GM18499 (cell line): ENCODE measurements at regions not wholly inside any gene's neighbourhood (a gene's known extent, or its start where the extent isn't known, plus 50 kb on each side); places are given as distances from the start of the nearest gene placed in this dataset.
"Not testable (repeated sequence)": the region's sequence is repeated elsewhere in the genome, so short reads cannot be mapped to it uniquely, and the experiment has no call there.

Experiments
- ATAC-seq: cut with Tn5 transposase; IDR thresholded peaks from one replicate; pipeline ENCODE4 v1.9.1; 2021; ENCODE audit warnings: moderate number of reproducible peaks; ENCODE audit not compliant: insufficient read depth, unreplicated experiment

- ATAC-seq, result not testable (repeated sequence)
Measured at GRCh38 chr1:238429703-238430102, 539.0 kb upstream of the ZP4 start.

DNA sequence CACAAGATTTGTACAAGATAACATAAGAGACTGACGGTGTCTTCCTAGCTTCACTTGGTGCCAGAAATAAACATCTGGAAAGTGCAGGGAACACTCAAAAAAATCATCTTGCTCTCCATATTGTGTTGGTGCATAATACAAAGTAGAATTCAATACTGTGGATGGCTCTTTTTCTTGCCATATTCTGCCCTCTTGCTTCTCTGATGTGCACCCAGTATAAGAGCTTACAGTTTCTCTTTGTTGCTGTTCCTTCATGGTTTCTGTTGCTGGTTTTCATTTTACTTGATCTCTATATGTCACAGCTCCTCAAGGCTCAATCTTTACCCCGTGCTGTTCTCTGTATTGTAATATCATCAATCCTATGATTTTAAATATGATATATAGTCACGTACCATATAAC lies 528.5 kb upstream of the ZP4 start:
- ATAC-seq, result no peak

DNA sequence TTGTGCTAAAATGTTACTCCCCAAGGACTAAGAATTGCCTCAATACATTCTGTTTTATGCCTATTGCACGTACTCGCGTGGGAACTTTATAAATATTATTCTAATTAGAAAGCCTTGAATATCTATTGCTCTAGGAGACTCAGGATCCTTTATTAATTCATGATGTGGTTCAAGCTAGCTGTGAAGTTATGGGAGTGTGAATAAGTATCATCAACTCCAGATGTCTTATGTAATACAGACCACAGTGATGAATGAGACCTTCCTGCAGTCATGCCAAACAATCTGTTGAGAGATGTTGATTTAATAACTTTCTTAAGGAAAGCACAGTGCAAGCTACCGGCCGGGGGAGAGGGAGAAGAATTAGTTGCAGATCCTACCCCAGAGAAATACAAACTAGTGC lies 519.2 kb upstream of the ZP4 start:
- ATAC-seq, result no peak

DNA sequence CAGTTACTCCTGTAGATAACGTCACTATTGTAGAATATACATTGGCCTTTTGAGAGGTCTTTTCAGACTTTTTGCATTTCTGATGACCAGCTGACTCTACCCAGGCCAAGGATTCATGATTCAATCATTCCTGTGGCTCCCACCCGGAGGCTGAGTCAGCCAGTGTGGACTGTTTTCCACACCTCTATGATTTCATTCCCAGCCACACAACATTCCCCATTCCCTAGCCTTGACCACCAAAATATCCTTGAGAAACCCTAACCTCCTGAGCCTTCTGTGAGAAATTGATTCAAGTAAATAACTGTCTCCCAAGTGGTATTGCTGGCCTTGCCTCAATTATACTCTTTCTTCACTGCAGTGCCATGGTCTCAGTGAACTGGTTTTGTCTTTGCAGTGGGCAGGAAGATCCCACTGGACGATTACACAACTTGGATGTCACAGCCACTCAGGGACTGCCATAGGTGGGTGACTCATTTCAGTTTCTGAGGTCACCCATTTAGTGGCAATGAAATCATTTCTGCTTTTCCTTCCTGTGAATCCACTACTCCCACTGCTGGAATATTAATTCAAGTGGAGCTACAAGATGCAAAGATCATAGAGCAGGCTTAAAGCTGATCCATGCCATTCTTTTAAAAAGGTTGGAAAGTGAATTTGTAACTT lies 518.6 kb upstream of the ZP4 start:
- no peak for ATAC-seq

DNA sequence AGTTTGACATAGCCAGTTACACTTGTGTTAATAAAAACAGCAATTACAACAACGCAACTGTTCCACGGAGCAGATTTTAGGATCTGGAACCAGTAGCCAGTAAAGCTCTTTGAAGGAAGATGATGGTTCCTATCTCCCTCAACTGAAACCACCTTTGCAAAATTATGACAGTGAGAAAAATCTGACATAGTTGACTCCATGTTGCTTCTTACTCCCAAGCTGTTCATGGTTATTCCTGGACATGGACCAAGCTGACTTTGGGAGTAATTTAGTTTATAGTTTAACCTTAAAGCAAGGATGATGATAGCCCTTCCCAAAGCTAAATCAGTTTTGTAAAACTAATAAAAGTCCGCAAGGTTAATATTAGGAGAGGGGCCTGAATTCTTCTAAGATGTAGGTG lies 518.0 kb upstream of the ZP4 start:
- ATAC-seq, result no peak

GRCh38 chr1:238406098-238406860 lies 515.6 kb upstream of the ZP4 start:
- no peak for ATAC-seq

DNA sequence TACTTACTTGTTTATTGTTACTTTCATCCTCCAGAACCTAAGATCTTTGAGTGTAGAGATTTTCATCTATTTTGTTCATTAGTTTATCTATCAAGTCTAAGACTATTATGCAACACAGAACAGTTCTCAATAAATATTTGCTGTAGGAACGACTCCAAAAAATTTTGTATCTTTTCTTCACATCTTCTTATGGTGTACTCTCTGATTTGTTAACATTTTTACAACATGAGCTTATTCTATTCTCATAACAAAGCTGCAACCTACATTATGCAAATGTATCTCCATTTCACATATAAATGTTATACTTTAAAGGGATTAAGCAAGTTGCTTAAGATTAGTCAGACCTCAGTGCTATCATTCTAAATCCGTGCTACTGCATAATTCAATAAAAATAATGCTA lies 514.2 kb upstream of the ZP4 start:
- no peak for ATAC-seq

DNA sequence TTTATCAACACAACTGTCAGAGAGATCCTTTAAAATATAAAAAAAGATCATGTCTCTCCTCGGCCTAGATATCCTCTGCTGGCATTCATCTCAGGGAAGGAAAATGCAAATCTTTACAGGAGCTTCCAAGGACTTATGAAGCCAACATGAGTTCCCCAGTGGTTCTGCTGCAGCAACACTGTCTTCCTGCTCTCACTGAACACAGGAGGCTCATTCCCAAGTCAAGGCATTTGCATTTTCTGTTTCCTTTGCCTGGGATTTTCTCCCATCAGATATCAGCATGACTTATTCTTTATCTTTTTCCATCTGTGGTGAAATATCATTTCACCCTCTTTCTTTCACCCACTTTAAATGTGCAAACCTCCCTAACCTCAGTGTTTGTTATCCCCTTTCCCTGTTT lies 513.8 kb upstream of the ZP4 start:
- no peak for ATAC-seq

DNA sequence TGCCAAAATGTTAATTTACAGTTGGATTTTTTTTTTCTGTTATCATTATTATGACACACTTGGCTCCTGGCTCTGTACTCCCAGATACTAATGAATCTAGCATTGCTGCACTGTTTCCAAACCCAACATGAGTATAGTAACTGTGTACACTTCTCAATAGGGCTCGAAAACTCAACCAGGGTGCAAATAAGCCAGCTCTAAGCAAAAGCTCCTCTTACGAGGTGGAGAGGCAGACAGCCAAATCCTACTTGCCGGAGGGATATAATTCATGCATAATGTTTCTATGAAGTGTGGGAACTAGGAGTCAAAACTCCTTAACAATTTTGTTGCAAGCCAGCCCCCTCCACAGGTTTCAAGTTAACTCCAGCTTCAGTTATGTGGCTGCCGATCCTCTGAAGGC lies 510.4 kb upstream of the ZP4 start:
- ATAC-seq, result no peak

DNA sequence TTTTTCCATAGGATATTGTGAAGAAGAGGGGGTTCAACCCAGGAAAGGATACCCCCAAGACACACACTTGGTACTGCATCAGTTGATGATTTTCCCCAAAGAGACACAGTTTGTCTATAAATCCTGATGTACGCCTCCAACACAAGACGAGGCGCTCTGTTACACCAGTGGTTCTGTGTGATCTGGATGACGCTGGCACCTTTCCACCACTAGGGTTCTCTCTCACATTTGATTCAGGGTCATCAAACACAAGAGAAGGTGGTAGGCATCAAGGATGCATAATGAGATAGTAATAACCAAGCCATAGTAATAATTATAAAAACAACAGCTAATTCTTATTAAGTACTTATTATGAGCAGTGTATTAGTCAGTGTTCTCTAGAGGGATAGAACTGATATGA lies 508.8 kb upstream of the ZP4 start:
- ATAC-seq, result no peak

DNA sequence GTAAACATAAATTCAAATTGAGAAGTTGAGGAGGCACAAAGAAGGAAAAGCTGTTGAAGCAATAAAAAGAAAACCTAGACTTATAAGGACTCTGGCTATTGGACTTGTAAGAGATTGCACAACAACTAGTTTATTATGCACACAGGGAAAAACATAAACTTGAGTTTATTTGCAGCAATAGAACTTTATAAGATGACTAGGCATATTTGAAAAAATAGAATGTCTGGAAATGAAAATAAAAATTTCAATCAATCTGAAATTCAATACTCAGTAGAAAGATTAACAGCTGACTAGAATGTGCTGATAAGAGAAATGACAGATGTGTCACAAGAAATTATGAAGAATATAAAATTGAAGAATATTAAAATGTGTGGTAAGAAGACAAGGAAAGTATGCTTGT lies 505.4 kb upstream of the ZP4 start:
- no peak for ATAC-seq

DNA sequence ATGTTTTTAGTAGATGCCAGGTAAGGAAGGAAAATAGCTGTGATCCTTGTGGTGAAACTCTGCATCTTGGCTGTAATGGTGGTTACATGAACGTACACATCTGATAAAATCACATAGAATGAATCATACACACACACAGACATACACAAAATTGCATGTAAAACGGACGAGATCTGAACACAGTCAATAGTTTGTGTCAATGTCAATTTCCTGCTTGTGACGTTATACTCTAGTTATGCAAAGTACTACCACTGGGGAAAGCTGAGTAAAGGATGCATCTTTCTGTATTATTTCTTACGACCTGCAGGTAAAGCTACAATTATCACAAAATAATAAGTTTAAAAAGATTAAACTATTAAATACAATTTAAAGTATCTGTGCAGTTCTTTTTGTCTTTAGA lies 493.7 kb upstream of the ZP4 start:
- ATAC-seq, result no peak

GRCh38 chr1:238380167-238380566 lies 489.4 kb upstream of the ZP4 start:
- no peak for ATAC-seq

GRCh38 chr1:238379446-238379845 lies 488.7 kb upstream of the ZP4 start:
- not testable (repeated sequence) for ATAC-seq

- no peak for ATAC-seq
Measured at GRCh38 chr1:238377280-238377919, 486.7 kb upstream of the ZP4 start.

GRCh38 chr1:238370599-238370998 lies 479.9 kb upstream of the ZP4 start:
- ATAC-seq, result no peak

DNA sequence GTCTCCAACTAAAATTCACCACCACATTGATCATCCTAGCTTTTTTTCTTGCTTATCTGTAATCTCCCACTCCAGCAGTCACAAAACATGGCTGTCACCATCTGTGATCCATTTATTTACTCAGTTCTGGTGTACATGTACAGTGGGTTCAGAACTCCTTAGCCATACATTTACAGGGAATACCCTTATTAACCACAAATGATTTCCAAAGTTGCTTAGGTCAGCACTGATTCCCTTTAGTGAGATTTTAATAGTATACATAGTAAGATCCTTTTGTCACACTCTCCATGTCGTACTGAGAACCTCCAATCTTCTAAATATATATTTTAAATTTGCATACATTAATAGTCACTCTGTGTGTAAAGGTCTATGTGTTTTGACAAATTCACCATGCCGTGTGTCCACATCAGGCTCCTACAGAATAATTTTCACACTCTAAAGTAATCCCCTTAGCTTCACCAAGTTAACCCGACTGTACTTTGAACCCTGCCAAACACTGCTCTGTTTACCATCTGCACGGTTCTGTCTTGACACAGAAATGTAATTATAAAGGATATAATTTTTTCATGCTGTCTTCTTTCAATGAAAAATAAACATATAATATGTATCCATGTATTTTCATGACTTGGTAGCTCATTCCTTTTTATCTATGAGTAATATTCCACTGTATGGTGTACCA lies 473.6 kb upstream of the ZP4 start:
- ATAC-seq, result no peak

DNA sequence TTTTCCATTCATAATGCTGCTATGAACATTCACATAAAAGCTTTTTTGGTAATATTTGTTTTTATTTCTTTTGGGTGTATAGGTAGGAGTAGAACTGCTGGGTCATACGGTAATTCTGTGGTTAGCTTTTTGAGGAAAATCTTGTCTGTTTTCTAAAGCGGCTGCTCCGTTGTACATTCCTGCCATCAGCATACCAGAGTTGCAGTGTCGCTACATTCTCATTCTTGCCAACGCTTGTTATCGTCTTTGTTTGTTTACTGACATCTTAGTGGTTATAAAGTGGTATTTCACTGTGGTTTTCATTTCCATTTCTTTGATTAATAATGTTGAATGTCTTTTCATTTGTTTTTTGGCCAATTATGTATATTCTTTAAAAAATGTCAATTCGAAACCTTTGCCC lies 469.8 kb upstream of the ZP4 start:
- no peak for ATAC-seq

- no peak for ATAC-seq
Measured at GRCh38 chr1:238350471-238350870, 459.7 kb upstream of the ZP4 start.

DNA sequence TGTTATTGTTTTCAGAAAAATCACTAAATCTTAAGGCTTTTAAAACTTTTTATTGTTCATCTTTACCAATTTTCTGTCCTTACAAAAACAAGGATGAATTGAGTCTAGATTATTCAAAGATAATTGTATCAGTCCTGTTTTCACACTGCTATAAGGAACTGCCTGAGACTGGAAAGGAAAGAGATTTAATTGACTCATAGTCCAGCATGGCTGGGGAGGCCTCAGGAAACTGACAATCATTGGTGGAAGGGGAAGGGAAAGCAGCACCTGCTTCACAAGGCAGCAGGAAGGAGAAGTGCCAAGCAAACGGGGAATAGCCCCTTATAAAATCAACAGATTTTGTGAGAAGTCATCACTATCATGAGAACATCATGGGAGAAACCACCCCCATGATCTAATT lies 455.6 kb upstream of the ZP4 start:
- no peak for ATAC-seq

GRCh38 chr1:238345837-238346236 lies 455.1 kb upstream of the ZP4 start:
- no peak for ATAC-seq
